ENCODE measurements at regions not wholly inside any gene's neighbourhood (a gene's known extent, or its start where the extent isn't known, plus 50 kb on each side); places are given as distances from the start of the nearest gene placed in this dataset.
A peak's percentile ranks its signal among the peaks of the same experiment; 100 is the strongest.

GRCh38 chr2:53448086-53448485 lies 319.5 kb upstream of the CHAC2 start:
- no peak for DNase-seq (ENCODE audit: low read depth, low spot score)
- no peak overlapping the region for H3K4me3 ChIP-seq (ENCODE audit: low read depth, low read length)
- TF ChIP-seq CTCF (IDR thresholded peaks at IDR 0.05; ENCODE audit: low read depth, low read length), result no peak
- in situ Hi-C loops (cut with HindIII; ENCODE audit: low sequenced_read_pairs), result no loop called here

- in situ Hi-C loops (cut with HindIII; ENCODE audit: low sequenced_read_pairs), result no loop called here
- DNase-seq (ENCODE audit: low read depth, low spot score), result peak; percentile 48
- TF ChIP-seq CTCF (IDR thresholded peaks at IDR 0.05; ENCODE audit: low read depth, low read length), result no peak
- no peak overlapping the region for H3K4me3 ChIP-seq (ENCODE audit: low read depth, low read length)
Observed at GRCh38 chr2:53445383-53446070, 322.1 kb upstream of the CHAC2 start.

- in situ Hi-C loops (cut with HindIII; ENCODE audit: low sequenced_read_pairs), result no loop called here
- DNase-seq (ENCODE audit: low read depth, low spot score), result no peak
- H3K4me3 ChIP-seq (ENCODE audit: low read depth, low read length), result no peak overlapping the region
- peak; percentile 3 for TF ChIP-seq CTCF (IDR thresholded peaks at IDR 0.05; ENCODE audit: low read depth, low read length)
Observed at GRCh38 chr2:53442783-53443182, 324.8 kb upstream of the CHAC2 start.

GRCh38 chr2:53442093-53442492 lies 325.5 kb upstream of the CHAC2 start:
- in situ Hi-C loops (cut with HindIII; ENCODE audit: low sequenced_read_pairs), result no loop called here
- no peak overlapping the region for H3K4me3 ChIP-seq (ENCODE audit: low read depth, low read length)
- no peak for TF ChIP-seq CTCF (IDR thresholded peaks at IDR 0.05; ENCODE audit: low read depth, low read length)
- DNase-seq (ENCODE audit: low read depth, low spot score), result no peak

GRCh38 chr2:53438692-53439091 lies 328.9 kb upstream of the CHAC2 start:
- DNase-seq (ENCODE audit: low read depth, low spot score), result no peak
- H3K4me3 ChIP-seq (ENCODE audit: low read depth, low read length), result no peak overlapping the region
- in situ Hi-C loops (cut with HindIII; ENCODE audit: low sequenced_read_pairs), result no loop called here
- TF ChIP-seq CTCF (IDR thresholded peaks at IDR 0.05; ENCODE audit: low read depth, low read length), result no peak

GRCh38 chr2:53438100-53438499 lies 329.5 kb upstream of the CHAC2 start:
- TF ChIP-seq CTCF (IDR thresholded peaks at IDR 0.05; ENCODE audit: low read depth, low read length), result no peak
- no peak overlapping the region for H3K4me3 ChIP-seq (ENCODE audit: low read depth, low read length)
- in situ Hi-C loops (cut with HindIII; ENCODE audit: low sequenced_read_pairs), result no loop called here
- DNase-seq (ENCODE audit: low read depth, low spot score), result no peak
